KMS-11 (cell line): ENCODE measurements at regions not wholly inside any gene's neighbourhood (a gene's known extent, or its start where the extent isn't known, plus 50 kb on each side); places are given as distances from the start of the nearest gene placed in this dataset.

Experiments
- H2AFZ ChIP-seq: fragments of 200-600 bp; sonication (generic); 2 replicates; pipeline ENCODE4 v1.6.1; 2016; ENCODE audit warnings: antibody characterized with exemption, mixed run types, low read depth
- H3K27ac ChIP-seq: fragments of 200-600 bp; sonication (generic); 2 replicates; pipeline ENCODE4 v1.6.1; 2016; ENCODE audit warnings: mild to moderate bottlenecking, mixed run types
- H3K27me3 ChIP-seq: fragments of 200-600 bp; sonication (generic); 2 replicates; pipeline ENCODE4 v1.6.1; 2017; ENCODE audit warnings: mild to moderate bottlenecking, low read depth, mixed run types, moderate library complexity; ENCODE audit not compliant: insufficient read depth
- H3K36me3 ChIP-seq: fragments of 200-600 bp; sonication (generic); 2 replicates; pipeline ENCODE4 v1.6.1; 2017; ENCODE audit warnings: mild to moderate bottlenecking, mixed run types; ENCODE audit not compliant: insufficient read depth
- H3K4me1 ChIP-seq: fragments of 200-600 bp; sonication (generic); 2 replicates; pipeline ENCODE4 v1.6.1; 2016; ENCODE audit warnings: mild to moderate bottlenecking, low read depth, mixed run types; ENCODE audit not compliant: poor library complexity, severe bottlenecking
- H3K4me2 ChIP-seq: fragments of 200-600 bp; sonication (generic); 2 replicates; pipeline ENCODE4 v1.7.0; 2016; ENCODE audit warnings: mild to moderate bottlenecking, mixed run types
- H3K4me3 ChIP-seq: fragments of 200-600 bp; sonication (generic); IDR thresholded peaks from 2 replicates; pipeline ENCODE4 v1.6.1; 2017; ENCODE audit warnings: low read depth, low read length, mixed read lengths; ENCODE audit not compliant: insufficient read depth
- H3K79me2 ChIP-seq: fragments of 200-600 bp; sonication (generic); 2 replicates; pipeline ENCODE4 v1.6.1; 2016; ENCODE audit warnings: low read depth, mixed run types; ENCODE audit not compliant: insufficient read depth
- H3K9ac ChIP-seq: fragments of 200-600 bp; sonication (generic); 2 replicates; pipeline ENCODE4 v1.6.1; 2016; ENCODE audit warnings: mild to moderate bottlenecking, mixed run types
- H4K20me1 ChIP-seq: fragments of 200-600 bp; sonication (generic); 2 replicates; pipeline ENCODE4 v1.6.1; 2016; ENCODE audit warnings: mild to moderate bottlenecking, mixed run types; ENCODE audit not compliant: insufficient read depth
- TF ChIP-seq, protein P1 (sequence below): fragments of 200-600 bp; sonication (generic); conservative IDR thresholded peaks from 2 replicates; pipeline ENCODE4 v1.6.1; 2017; ENCODE audit warnings: low read depth, mild to moderate bottlenecking, antibody characterized with exemption, low read length, moderate library complexity, mixed read lengths

DNA sequence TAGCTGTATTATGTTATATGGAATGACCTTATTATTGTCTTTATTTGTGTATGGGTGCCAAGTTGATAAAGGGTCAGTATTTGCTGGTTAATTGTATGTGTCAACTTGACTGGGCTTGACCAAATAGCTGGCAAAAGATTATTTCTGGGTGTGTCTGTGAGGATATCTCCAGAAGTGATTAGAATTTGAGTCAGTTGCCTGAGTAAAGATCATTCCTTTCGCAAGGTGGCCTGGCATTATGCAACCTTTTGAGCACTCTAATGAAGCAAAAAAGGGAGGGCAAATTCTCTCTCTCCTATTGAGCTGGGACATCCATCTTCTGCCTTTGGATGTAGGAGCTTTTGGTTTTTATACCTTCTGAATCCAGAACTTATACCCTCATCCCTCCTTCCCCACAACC is 82.2 kb downstream of the ATXN7L3B start:
- Histone ChIP-seq H2AFZ (no peak overlapping the region), H3K9ac (no peak overlapping the region), H3K4me1 (no peaks in the 10 kb centered on the region), H3K36me3 (no peaks in the 10 kb centered on the region), H4K20me1 (no peaks in the 10 kb centered on the region), H3K4me3 (no peak overlapping the region), H3K4me2 (no peak overlapping the region), H3K27me3 (no peaks in the 10 kb centered on the region), H3K79me2 (no peaks in the 10 kb centered on the region), H3K27ac (no peak overlapping the region)
- TF ChIP-seq, protein P1, sequence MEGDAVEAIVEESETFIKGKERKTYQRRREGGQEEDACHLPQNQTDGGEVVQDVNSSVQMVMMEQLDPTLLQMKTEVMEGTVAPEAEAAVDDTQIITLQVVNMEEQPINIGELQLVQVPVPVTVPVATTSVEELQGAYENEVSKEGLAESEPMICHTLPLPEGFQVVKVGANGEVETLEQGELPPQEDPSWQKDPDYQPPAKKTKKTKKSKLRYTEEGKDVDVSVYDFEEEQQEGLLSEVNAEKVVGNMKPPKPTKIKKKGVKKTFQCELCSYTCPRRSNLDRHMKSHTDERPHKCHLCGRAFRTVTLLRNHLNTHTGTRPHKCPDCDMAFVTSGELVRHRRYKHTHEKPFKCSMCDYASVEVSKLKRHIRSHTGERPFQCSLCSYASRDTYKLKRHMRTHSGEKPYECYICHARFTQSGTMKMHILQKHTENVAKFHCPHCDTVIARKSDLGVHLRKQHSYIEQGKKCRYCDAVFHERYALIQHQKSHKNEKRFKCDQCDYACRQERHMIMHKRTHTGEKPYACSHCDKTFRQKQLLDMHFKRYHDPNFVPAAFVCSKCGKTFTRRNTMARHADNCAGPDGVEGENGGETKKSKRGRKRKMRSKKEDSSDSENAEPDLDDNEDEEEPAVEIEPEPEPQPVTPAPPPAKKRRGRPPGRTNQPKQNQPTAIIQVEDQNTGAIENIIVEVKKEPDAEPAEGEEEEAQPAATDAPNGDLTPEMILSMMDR = no peak

DNA sequence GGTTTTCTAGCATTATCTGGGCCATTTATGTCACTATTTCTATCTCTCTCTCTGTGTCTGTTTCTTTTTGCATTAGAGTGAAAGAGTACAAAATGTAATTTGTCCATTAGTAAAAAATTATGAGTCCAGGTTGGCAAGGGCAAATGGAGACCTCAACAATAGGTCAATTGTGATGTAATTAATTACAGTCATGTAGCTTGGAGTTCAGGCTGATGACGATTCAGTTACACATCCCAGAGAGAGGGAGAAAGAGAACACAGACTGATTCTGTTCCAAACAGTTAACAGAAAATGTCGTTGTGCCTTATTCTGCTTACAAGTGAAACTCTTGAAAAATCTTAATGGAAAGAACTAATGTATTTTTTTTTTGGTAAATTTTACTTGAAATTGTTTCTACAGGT is 83.3 kb downstream of the ATXN7L3B start:
- H2AFZ ChIP-seq = no peak overlapping the region
- H3K36me3 ChIP-seq = no peaks in the 10 kb centered on the region
- no peak overlapping the region for H3K27ac ChIP-seq
- H3K27me3 ChIP-seq = no peaks in the 10 kb centered on the region
- no peak overlapping the region for H3K4me2 ChIP-seq
- H3K79me2 ChIP-seq = no peaks in the 10 kb centered on the region
- H4K20me1 ChIP-seq = no peaks in the 10 kb centered on the region
- no peak overlapping the region for H3K4me3 ChIP-seq
- TF ChIP-seq, protein P1 = no peak
- H3K4me1 ChIP-seq = no peaks in the 10 kb centered on the region
- no peak overlapping the region for H3K9ac ChIP-seq

DNA sequence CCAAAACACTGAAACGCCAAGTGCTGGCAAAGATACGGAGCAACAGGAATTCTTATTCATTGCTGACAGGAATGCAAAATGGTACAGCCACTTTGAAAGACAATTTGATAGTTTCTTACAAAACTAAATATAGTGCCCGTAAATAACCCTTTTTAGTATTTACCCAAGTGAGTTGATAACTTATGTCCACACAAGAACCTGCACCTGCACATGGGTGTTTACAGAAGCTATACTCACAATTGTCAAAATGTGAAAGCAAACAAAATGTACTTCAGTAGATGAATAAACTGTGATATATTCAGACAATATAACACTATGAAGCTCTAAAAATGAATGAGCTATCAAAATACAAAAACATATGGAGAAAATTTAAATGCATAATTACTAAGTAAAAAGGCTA is 86.6 kb downstream of the ATXN7L3B start:
- H3K9ac ChIP-seq = no peak overlapping the region
- no peak overlapping the region for H3K27ac ChIP-seq
- no peaks in the 10 kb centered on the region for H3K27me3 ChIP-seq
- H4K20me1 ChIP-seq = no peaks in the 10 kb centered on the region
- peaks cover 4% of the 10 kb centered on the region for H3K4me1 ChIP-seq
- H2AFZ ChIP-seq = no peak overlapping the region
- H3K79me2 ChIP-seq = no peaks in the 10 kb centered on the region
- TF ChIP-seq, protein P1 = no peak
- H3K4me3 ChIP-seq = no peak overlapping the region
- no peak overlapping the region for H3K4me2 ChIP-seq
- no peaks in the 10 kb centered on the region for H3K36me3 ChIP-seq

DNA sequence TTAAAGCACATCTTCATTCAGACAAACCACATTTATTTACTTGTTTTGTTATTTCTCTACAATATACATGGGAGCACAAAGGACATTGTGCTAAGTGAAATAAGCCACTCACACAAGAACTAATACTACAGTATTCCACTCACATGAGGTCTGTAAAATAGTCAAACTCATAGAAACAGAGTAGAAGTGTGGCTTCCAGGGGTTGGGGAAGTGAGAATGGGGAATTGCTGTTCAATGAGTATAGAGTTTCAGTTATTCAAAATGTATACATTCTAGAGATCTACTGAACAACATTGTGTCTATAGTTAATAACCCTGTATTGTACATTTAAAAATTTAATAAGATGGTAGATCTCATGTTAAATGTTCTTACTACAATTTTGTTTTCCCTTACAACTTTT is 88.8 kb downstream of the ATXN7L3B start:
- H3K79me2 ChIP-seq = no peaks in the 10 kb centered on the region
- H3K4me2 ChIP-seq = no peak overlapping the region

More for the DNA sequence above, 88.8 kb downstream of the ATXN7L3B start:
- H3K9ac ChIP-seq = no peak overlapping the region
- H4K20me1 ChIP-seq = no peaks in the 10 kb centered on the region
- TF ChIP-seq, protein P1 = no peak
- peaks cover 4% of the 10 kb centered on the region for H3K4me1 ChIP-seq
- no peak overlapping the region for H3K27ac ChIP-seq
- H2AFZ ChIP-seq = no peak overlapping the region
- no peaks in the 10 kb centered on the region for H3K36me3 ChIP-seq
- no peaks in the 10 kb centered on the region for H3K27me3 ChIP-seq
- no peak overlapping the region for H3K4me3 ChIP-seq
